ENCODE measurements at regions not wholly inside any gene's neighbourhood (a gene's known extent, or its start where the extent isn't known, plus 50 kb on each side); places are given as distances from the start of the nearest gene placed in this dataset.

- no peak for TF ChIP-seq PRDM1 (tag by site-specific recombination; IDR thresholded peaks at IDR 0.05)
- no peak for TF ChIP-seq ZNF155 (tag by site-specific recombination; IDR thresholded peaks at IDR 0.05)
- no peak for TF ChIP-seq YY2 (tag by site-specific recombination; IDR thresholded peaks at IDR 0.05)
- no peak for TF ChIP-seq HOXC10 (CRISPR knock-in tag; IDR thresholded peaks at IDR 0.05)
- no peak for TF ChIP-seq ZNF221 (tag by site-specific recombination; IDR thresholded peaks at IDR 0.05; ENCODE audit: borderline replicate concordance)
- TF ChIP-seq ZNF776 (tag by site-specific recombination; IDR thresholded peaks at IDR 0.05; ENCODE audit: borderline replicate concordance): no peak
- TF ChIP-seq KLF17 (tag by site-specific recombination; IDR thresholded peaks at IDR 0.05): no peak
- TF ChIP-seq ZNF785 (tag by site-specific recombination; IDR thresholded peaks at IDR 0.05): no peak
- TF ChIP-seq YY1 (tag by site-specific recombination; IDR thresholded peaks at IDR 0.05): no peak
These were observed 191.7 kb upstream of the BET1 start (continued) for GRCh38 chr7:94195813-94196212.

GRCh38 chr7:94205529-94205928 is 189.2 kb upstream of the COL1A2 start:
- H3K9me3 ChIP-seq (ENCODE audit: control insufficient read depth, insufficient read depth, low read depth, low read length): no peaks in the 10 kb centered on the region
- TF ChIP-seq HOXA7 (CRISPR knock-in tag; IDR thresholded peaks at IDR 0.05; ENCODE audit: borderline replicate concordance): no peak
- TF ChIP-seq ZNF311 (tag by site-specific recombination; IDR thresholded peaks at IDR 0.05; ENCODE audit: borderline replicate concordance): no peak
- TF ChIP-seq ZFHX2 (tag by site-specific recombination; conservative IDR thresholded peaks at IDR 0.05): no peak
- TF ChIP-seq YY1 (tag by site-specific recombination; IDR thresholded peaks at IDR 0.05): no peak
- TF ChIP-seq ZNF324 (tag by site-specific recombination; IDR thresholded peaks at IDR 0.05): no peak
- no peak for TF ChIP-seq ZNF280D (tag by site-specific recombination; IDR thresholded peaks at IDR 0.05)
- TF ChIP-seq KLF17 (tag by site-specific recombination; IDR thresholded peaks at IDR 0.05): no peak
- TF ChIP-seq ZNF561 (tag by site-specific recombination; IDR thresholded peaks at IDR 0.05; ENCODE audit: borderline replicate concordance): no peak
- TF ChIP-seq EGR2 (tag by site-specific recombination; IDR thresholded peaks at IDR 0.05; ENCODE audit: low read depth): no peak
- TF ChIP-seq SCRT1 (tag by site-specific recombination; IDR thresholded peaks at IDR 0.05; ENCODE audit: borderline replicate concordance): no peak
- TF ChIP-seq KLF16 (tag by site-specific recombination; IDR thresholded peaks at IDR 0.05): no peak
- TF ChIP-seq ZNF157 (tag by site-specific recombination; IDR thresholded peaks at IDR 0.05): no peak
- TF ChIP-seq IKZF3 (tag by site-specific recombination; IDR thresholded peaks at IDR 0.05): no peak
- no peak for TF ChIP-seq ZSCAN4 (tag by site-specific recombination; IDR thresholded peaks at IDR 0.05)
- TF ChIP-seq MZF1 (tag by site-specific recombination; IDR thresholded peaks at IDR 0.05; ENCODE audit: borderline replicate concordance): no peak
- TF ChIP-seq ZNF510 (tag by site-specific recombination; IDR thresholded peaks at IDR 0.05; ENCODE audit: insufficient replicate concordance): no peak
- TF ChIP-seq ZNF133 (tag by site-specific recombination; IDR thresholded peaks at IDR 0.05): no peak
- TF ChIP-seq ZNF623 (tag by site-specific recombination; IDR thresholded peaks at IDR 0.05): no peak
- H3K27ac ChIP-seq (ENCODE audit: extremely low read depth, low read depth, low read length): no peak overlapping the region
- ChIA-PET CTCF (no interaction called here), POLR2A (no interaction called here)
- no peak overlapping the region for H3K4me3 ChIP-seq (ENCODE audit: low read depth, low read length)
- no peaks in the 10 kb centered on the region for H3K36me3 ChIP-seq (ENCODE audit: control insufficient read depth in 2 of 2, insufficient read depth in 1 of 2, low read length in 2 of 2)
- H3K4me1 ChIP-seq (ENCODE audit: control insufficient read depth, insufficient read depth, low read length): no peaks in the 10 kb centered on the region
